PC-3 (cell line): ENCODE measurements at regions not wholly inside any gene's neighbourhood (a gene's known extent, or its start where the extent isn't known, plus 50 kb on each side); places are given as distances from the start of the nearest gene placed in this dataset.

Experiments
- ATAC-seq: fragments of 200-7000 bp; cut with Tn5 transposase; 2 replicates; pipeline ENCODE4 v1.9.1; 2020; ENCODE audit warnings: mild to moderate bottlenecking, moderate library complexity
- BruUV-seq: library from RNA; stranded (reverse); fragments of 400-500 nt; replicated peaks from 2 replicates; lab custom pipeline; 2021; lab: Mats Ljungman, UMichigan
- CTCF ChIA-PET: fragments of 300-600 bp; sonication (Branson Sonifier 250); formaldehyde crosslinking; loops from one replicate; lab custom pipeline; 2022; ENCODE audit warnings: antibody characterized with exemption; lab: Charles Lee
- POLR2A ChIA-PET: fragments of 300-600 bp; sonication (Branson Sonifier 250); formaldehyde crosslinking; loops from one replicate; lab custom pipeline; 2022; ENCODE audit warnings: antibody characterized with exemption; ENCODE audit not compliant: unreplicated experiment; lab: Charles Lee
- DNase-seq: peaks from one replicate; pipeline ENCODE4 v3.0.0-alpha.2; 2015
- H2AFZ ChIP-seq: fragments of 300-600 bp; sonication (generic); 2 replicates; pipeline ENCODE4 v1.6.0; 2016; ENCODE audit warnings: antibody characterized with exemption, low read length
- H3F3A ChIP-seq: fragments of 300-600 bp; sonication (generic); one replicate; pipeline ENCODE4 v1.6.0; 2017; ENCODE audit warnings: antibody characterized with exemption, low read length, control low read depth, mild to moderate bottlenecking; ENCODE audit not compliant: unreplicated experiment
- H3K27ac ChIP-seq: fragments of 300-600 bp; sonication (generic); 2 replicates; pipeline ENCODE4 v1.5.1; 2016; ENCODE audit warnings: mild to moderate bottlenecking, low read length
- H3K27me3 ChIP-seq: fragments of 300-600 bp; sonication (generic); 2 replicates; pipeline ENCODE4 v1.6.1; 2016; ENCODE audit warnings: low read length, mixed read lengths
- H3K36me3 ChIP-seq: fragments of 300-600 bp; sonication (generic); 2 replicates; pipeline ENCODE4 v1.6.1; 2016; ENCODE audit warnings: low read depth, mixed run types, low read length, mixed read lengths
- H3K4me1 ChIP-seq: fragments of 300-600 bp; sonication (generic); 2 replicates; pipeline ENCODE4 v1.5.1; 2016; ENCODE audit warnings: low read length; ENCODE audit not compliant: insufficient read depth
- H3K4me2 ChIP-seq: fragments of 300-600 bp; sonication (generic); 2 replicates; pipeline ENCODE4 v1.6.0; 2016; ENCODE audit warnings: low read length
- H3K4me3 ChIP-seq: fragments of 300-600 bp; sonication (generic); 2 replicates; pipeline ENCODE4 v1.5.1; 2016; ENCODE audit warnings: mild to moderate bottlenecking, low read length, mixed read lengths
- H3K79me2 ChIP-seq: fragments of 300-600 bp; sonication (generic); 2 replicates; pipeline ENCODE4 v1.6.1; 2017; ENCODE audit warnings: low read length, mixed read lengths
- H3K9ac ChIP-seq: fragments of 300-600 bp; sonication (generic); 2 replicates; pipeline ENCODE4 v1.6.0; 2016; ENCODE audit warnings: mild to moderate bottlenecking, low read length
- H3K9me2 ChIP-seq: fragments of 300-600 bp; sonication (generic); replicated peaks from 2 replicates; pipeline ENCODE4 v1.6.1; 2016; ENCODE audit warnings: mixed run types, low read length, mixed read lengths
- H3K9me3 ChIP-seq: fragments of 300-600 bp; sonication (generic); 2 replicates; pipeline ENCODE4 v1.6.1; 2016; ENCODE audit warnings: low read length, mixed read lengths
- H4K20me1 ChIP-seq: fragments of 300-600 bp; sonication (generic); 2 replicates; pipeline ENCODE4 v1.6.1; 2016; ENCODE audit warnings: low read length, mixed read lengths
- CTCF ChIP-seq: fragments of 300-600 bp; sonication (generic); conservative IDR thresholded peaks from 2 replicates; pipeline ENCODE4 v1.5.1; 2017; ENCODE audit warnings: antibody characterized with exemption, low read depth, mild to moderate bottlenecking, low read length
- EZH2 ChIP-seq: fragments of 300-600 bp; sonication (generic); IDR thresholded peaks from one replicate; pipeline ENCODE4 v1.6.1; 2017; ENCODE audit warnings: antibody characterized with exemption, mild to moderate bottlenecking, low read length; ENCODE audit not compliant: unreplicated experiment
- EZH2phosphoT487 ChIP-seq: fragments of 300-600 bp; sonication (generic); IDR thresholded peaks from 2 replicates; pipeline ENCODE4 v1.6.1; 2018; ENCODE audit warnings: mild to moderate bottlenecking, antibody characterized with exemption, low read length, borderline replicate concordance
- intact Hi-C: fragments of 100-400 bp; cut with micrococcal nuclease; formaldehyde crosslinking; loops from 2 replicates; pipeline ENCODE4 v1.9.0; 2023

GRCh38 chr3:102151935-102152334 is 282.9 kb upstream of the ZPLD1 start:
- ChIA-PET POLR2A (no interaction called here), CTCF (no interaction called here)
- Histone ChIP-seq H3K9me2 (no peaks in the 10 kb centered on the region), H4K20me1 (no peaks in the 10 kb centered on the region), H3K4me2 (no peak overlapping the region), H3K79me2 (no peaks in the 10 kb centered on the region), H3F3A (no peaks in the 10 kb centered on the region), H3K36me3 (no peaks in the 10 kb centered on the region), H3K27me3 (no peaks in the 10 kb centered on the region), H3K27ac (no peak overlapping the region), H2AFZ (no peak overlapping the region), H3K9ac (no peak overlapping the region), H3K4me3 (no peak overlapping the region), H3K9me3 (peaks cover 7% of the 10 kb centered on the region; the same call in 1 of the 2 replicates), H3K4me1 (peaks cover 13% of the 10 kb centered on the region)
- intact Hi-C loops = no loop called here
- DNase-seq (no peak), ATAC-seq (no peak)
- no TSS peak for BruUV-seq
- TF ChIP-seq EZH2phosphoT487 = no peak
- no peak for TF ChIP-seq EZH2
- no peak for TF ChIP-seq CTCF

- no peaks in the 10 kb centered on the region for H3K9me2 ChIP-seq
- BruUV-seq = no TSS peak
- H3K4me2 ChIP-seq = peak overlapping the region; percentile 56
- DNase-seq (peak; percentile 94), ATAC-seq (peak; percentile 90)
- no peaks in the 10 kb centered on the region for H3K36me3 ChIP-seq
- intact Hi-C loops = loop anchor here (1.0 kb wide), 4 partner anchors 20 to 230 kb away; no protein-coding TSS in a partner anchor
- no peak overlapping the region; the same call in 1 of the 2 replicates for H2AFZ ChIP-seq
- peak overlapping the region; percentile 96 for H3K27ac ChIP-seq
- H4K20me1 ChIP-seq = no peaks in the 10 kb centered on the region
- TF ChIP-seq CTCF (no peak), EZH2phosphoT487 (no peak), EZH2 (no peak)
- no peaks in the 10 kb centered on the region for H3F3A ChIP-seq
- ChIA-PET POLR2A (interaction anchor here (0.5 to 0.7 kb wide), 6 partner anchors 26 to 435 kb away, joined by 3 to 14 read pairs (median 4); no protein-coding TSS in a partner anchor), CTCF (interaction anchor here (1.1 kb wide), 1 partner anchor 69 kb away, joined by 6 read pairs; no protein-coding TSS in a partner anchor)
- H3K4me3 ChIP-seq = no peak overlapping the region
- peaks cover 34% of the 10 kb centered on the region for H3K4me1 ChIP-seq
- H3K9ac ChIP-seq = peak overlapping the region; percentile 75
- no peaks in the 10 kb centered on the region for H3K27me3 ChIP-seq
- peaks cover 7% of the 10 kb centered on the region; the same call in 1 of the 2 replicates for H3K9me3 ChIP-seq
- no peaks in the 10 kb centered on the region for H3K79me2 ChIP-seq
Measured at GRCh38 chr3:102156426-102156825, 278.4 kb upstream of the ZPLD1 start.

- ATAC-seq (peak; percentile 59), DNase-seq (peak; percentile 76)
- CTCF ChIA-PET = no interaction called here
- Histone ChIP-seq H3K4me3 (no peak overlapping the region), H3K9me3 (peaks cover 7% of the 10 kb centered on the region; the same call in 1 of the 2 replicates), H2AFZ (0 out of 2 replicates have a peak overlapping the region, but pooled peaks have one; percentile 15), H3K9me2 (no peaks in the 10 kb centered on the region), H3K27me3 (no peaks in the 10 kb centered on the region), H3K79me2 (no peaks in the 10 kb centered on the region), H3K36me3 (no peaks in the 10 kb centered on the region), H3K9ac (peak overlapping the region; percentile 75), H3K4me2 (peak overlapping the region; percentile 32), H4K20me1 (no peaks in the 10 kb centered on the region), H3K27ac (peak overlapping the region; percentile 96), H3K4me1 (peaks cover 51% of the 10 kb centered on the region), H3F3A (peaks cover 3% of the 10 kb centered on the region)
- TF ChIP-seq CTCF (no peak), EZH2phosphoT487 (no peak), EZH2 (no peak)
- no TSS peak for BruUV-seq
- intact Hi-C loops = loop anchor here (1.0 kb wide), 1 partner anchor 16 kb away; no protein-coding TSS in a partner anchor
- POLR2A ChIA-PET = interaction anchor here (0.6 kb wide), 1 partner anchor 585 kb away, joined by 5 read pairs; no protein-coding TSS in a partner anchor
Measured at GRCh38 chr3:102158080-102158740, 276.6 kb upstream of the ZPLD1 start.
